Esophagus muscularis mucosa (tissue), 4 donors: ENCODE measurements at regions not wholly inside any gene's neighbourhood (a gene's known extent, or its start where the extent isn't known, plus 50 kb on each side); places are given as distances from the start of the nearest gene placed in this dataset.

Experiments
- EP300 ChIP-seq: sonication (generic); formaldehyde crosslinking; IDR thresholded peaks from one replicate; pipeline ENCODE4 v1.6.1; 2017; ENCODE audit warnings: antibody characterized with exemption
- POLR2A ChIP-seq: fragments of 450-650 bp; IDR thresholded peaks from one replicate; pipeline ENCODE4 v1.6.1; 2017; ENCODE audit warnings: antibody characterized with exemption, moderate library complexity, mild to moderate bottlenecking, low read depth
- POLR2AphosphoS5 ChIP-seq, 2 donors: sonication (generic); formaldehyde crosslinking; IDR thresholded peaks; one replicate each; pipeline ENCODE4 v1.6.1; 2017; ENCODE audit warnings: antibody characterized with exemption in 2 of 2
- TF ChIP-seq, protein P1 (sequence below), 3 experiments: fragments of 200-600 bp in 2 of 3; fragments of 450-650 bp in 1 of 3; sonication (generic) in 2 of 3; IDR thresholded peaks; one replicate each; pipeline ENCODE4 v1.5.1; 2017 to 2019; ENCODE audit warnings: antibody characterized with exemption in 3 of 3, mild to moderate bottlenecking in 2 of 3, moderate library complexity in 1 of 3

DNA sequence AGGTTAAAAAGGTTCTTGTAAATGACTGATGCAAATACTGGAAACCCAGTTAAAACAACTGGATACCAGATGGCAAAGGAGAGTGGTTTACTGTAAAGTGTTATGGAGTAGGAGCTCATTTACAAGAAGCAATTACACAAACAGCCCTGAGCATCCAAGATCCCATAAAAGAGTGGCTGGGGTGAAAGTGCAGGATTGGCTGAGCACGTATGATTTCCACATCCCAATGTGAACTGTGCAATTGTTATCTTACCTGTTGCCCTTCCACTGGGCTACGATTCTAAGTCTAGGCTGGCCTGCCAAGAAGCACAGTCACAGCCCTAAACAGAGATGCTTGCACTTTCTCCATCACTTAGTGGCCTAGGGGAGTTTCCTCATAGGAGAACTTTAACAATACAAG, 277.6 kb upstream of the RUNX1 start:
- TF ChIP-seq, protein P1, sequence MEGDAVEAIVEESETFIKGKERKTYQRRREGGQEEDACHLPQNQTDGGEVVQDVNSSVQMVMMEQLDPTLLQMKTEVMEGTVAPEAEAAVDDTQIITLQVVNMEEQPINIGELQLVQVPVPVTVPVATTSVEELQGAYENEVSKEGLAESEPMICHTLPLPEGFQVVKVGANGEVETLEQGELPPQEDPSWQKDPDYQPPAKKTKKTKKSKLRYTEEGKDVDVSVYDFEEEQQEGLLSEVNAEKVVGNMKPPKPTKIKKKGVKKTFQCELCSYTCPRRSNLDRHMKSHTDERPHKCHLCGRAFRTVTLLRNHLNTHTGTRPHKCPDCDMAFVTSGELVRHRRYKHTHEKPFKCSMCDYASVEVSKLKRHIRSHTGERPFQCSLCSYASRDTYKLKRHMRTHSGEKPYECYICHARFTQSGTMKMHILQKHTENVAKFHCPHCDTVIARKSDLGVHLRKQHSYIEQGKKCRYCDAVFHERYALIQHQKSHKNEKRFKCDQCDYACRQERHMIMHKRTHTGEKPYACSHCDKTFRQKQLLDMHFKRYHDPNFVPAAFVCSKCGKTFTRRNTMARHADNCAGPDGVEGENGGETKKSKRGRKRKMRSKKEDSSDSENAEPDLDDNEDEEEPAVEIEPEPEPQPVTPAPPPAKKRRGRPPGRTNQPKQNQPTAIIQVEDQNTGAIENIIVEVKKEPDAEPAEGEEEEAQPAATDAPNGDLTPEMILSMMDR (IDR thresholded peaks at IDR 0.05) = no peak
- TF ChIP-seq POLR2A (no peak), EP300 (no peak), POLR2AphosphoS5 (IDR thresholded peaks at IDR 0.05) (no peak)
